MG63 (cell line): ENCODE measurements at regions not wholly inside any gene's neighbourhood (a gene's known extent, or its start where the extent isn't known, plus 50 kb on each side); places are given as distances from the start of the nearest gene placed in this dataset.

Experiments
- DNase-seq: peaks from one replicate; pipeline ENCODE4 v3.0.0-alpha.2; 2020
- H3K27me3 ChIP-seq: fragments of 250-450 bp; sonication (Bioruptor Pico); 2 replicates; pipeline ENCODE4 v1.5.1; 2020; ENCODE audit warnings: mild to moderate bottlenecking, moderate library complexity
- H3K36me3 ChIP-seq: fragments of 250-450 bp; sonication (Bioruptor Pico); 2 replicates; pipeline ENCODE4 v1.5.1; 2020; ENCODE audit warnings: mild to moderate bottlenecking, moderate library complexity
- H3K4me3 ChIP-seq: fragments of 250-450 bp; sonication (Bioruptor Pico); 2 replicates; pipeline ENCODE4 v1.5.1; 2020; ENCODE audit warnings: mild to moderate bottlenecking, moderate library complexity
- H3K9me3 ChIP-seq: fragments of 250-450 bp; sonication (Bioruptor Pico); 2 replicates; pipeline ENCODE4 v1.5.1; 2020; ENCODE audit warnings: mild to moderate bottlenecking, moderate library complexity

GRCh38 chr10:36119455-36119854 lies 477.4 kb upstream of the FZD8 start:
- H3K27me3 ChIP-seq = no peaks in the 10 kb centered on the region
- H3K4me3 ChIP-seq = no peak overlapping the region
- H3K9me3 ChIP-seq = no peaks in the 10 kb centered on the region
- no peaks in the 10 kb centered on the region for H3K36me3 ChIP-seq
- DNase-seq = no peak

GRCh38 chr10:36118314-36118713 lies 476.2 kb upstream of the FZD8 start:
- no peaks in the 10 kb centered on the region for H3K36me3 ChIP-seq
- no peaks in the 10 kb centered on the region for H3K27me3 ChIP-seq
- H3K9me3 ChIP-seq = no peaks in the 10 kb centered on the region
- no peak overlapping the region for H3K4me3 ChIP-seq
- no peak for DNase-seq

GRCh38 chr10:36117890-36118289 lies 475.8 kb upstream of the FZD8 start:
- Histone ChIP-seq H3K4me3 (no peak overlapping the region), H3K9me3 (no peaks in the 10 kb centered on the region), H3K27me3 (no peaks in the 10 kb centered on the region), H3K36me3 (no peaks in the 10 kb centered on the region)
- DNase-seq = no peak

- H3K27me3 ChIP-seq = no peaks in the 10 kb centered on the region
- H3K9me3 ChIP-seq = no peaks in the 10 kb centered on the region
- no peak for DNase-seq
- no peaks in the 10 kb centered on the region for H3K36me3 ChIP-seq
- no peak overlapping the region for H3K4me3 ChIP-seq
Observed at GRCh38 chr10:36117231-36117630, 475.1 kb upstream of the FZD8 start.

- H3K4me3 ChIP-seq = no peak overlapping the region
- no peaks in the 10 kb centered on the region for H3K36me3 ChIP-seq
- H3K9me3 ChIP-seq = no peaks in the 10 kb centered on the region
- H3K27me3 ChIP-seq = no peaks in the 10 kb centered on the region
- no peak for DNase-seq
Observed at GRCh38 chr10:36116731-36117130, 474.6 kb upstream of the FZD8 start.

- DNase-seq = no peak
Observed at GRCh38 chr10:36116040-36116439, 473.9 kb upstream of the FZD8 start.

GRCh38 chr10:36115364-36115763 lies 473.3 kb upstream of the FZD8 start:
- Histone ChIP-seq H3K27me3 (no peaks in the 10 kb centered on the region), H3K4me3 (no peak overlapping the region)
- no peak for DNase-seq

More at GRCh38 chr10:36116040-36116439, 473.9 kb upstream of the FZD8 start:
- Histone ChIP-seq H3K36me3 (no peaks in the 10 kb centered on the region), H3K4me3 (no peak overlapping the region), H3K9me3 (no peaks in the 10 kb centered on the region), H3K27me3 (no peaks in the 10 kb centered on the region)

GRCh38 chr10:36114913-36115312 lies 472.8 kb upstream of the FZD8 start:
- no peak for DNase-seq
- H3K4me3 ChIP-seq = no peak overlapping the region
- no peaks in the 10 kb centered on the region for H3K27me3 ChIP-seq
- H3K9me3 ChIP-seq = no peaks in the 10 kb centered on the region
- H3K36me3 ChIP-seq = no peaks in the 10 kb centered on the region

More at GRCh38 chr10:36115364-36115763, 473.3 kb upstream of the FZD8 start:
- Histone ChIP-seq H3K9me3 (no peaks in the 10 kb centered on the region), H3K36me3 (no peaks in the 10 kb centered on the region)

- no peaks in the 10 kb centered on the region for H3K9me3 ChIP-seq
- no peak overlapping the region for H3K4me3 ChIP-seq
- no peaks in the 10 kb centered on the region for H3K27me3 ChIP-seq
- DNase-seq = no peak
- H3K36me3 ChIP-seq = no peaks in the 10 kb centered on the region
Observed at GRCh38 chr10:36114141-36114540, 472.0 kb upstream of the FZD8 start.

GRCh38 chr10:36111676-36112075 lies 469.6 kb upstream of the FZD8 start:
- Histone ChIP-seq H3K27me3 (no peaks in the 10 kb centered on the region), H3K36me3 (no peaks in the 10 kb centered on the region), H3K4me3 (no peak overlapping the region), H3K9me3 (no peaks in the 10 kb centered on the region)
- DNase-seq = no peak

GRCh38 chr10:36110097-36110496 lies 468.0 kb upstream of the FZD8 start:
- no peaks in the 10 kb centered on the region for H3K27me3 ChIP-seq

GRCh38 chr10:36109399-36110023 lies 467.4 kb upstream of the FZD8 start:
- H3K36me3 ChIP-seq = no peaks in the 10 kb centered on the region
- H3K9me3 ChIP-seq = no peaks in the 10 kb centered on the region
- no peak for DNase-seq
- H3K27me3 ChIP-seq = no peaks in the 10 kb centered on the region
- no peak overlapping the region for H3K4me3 ChIP-seq

More at GRCh38 chr10:36110097-36110496, 468.0 kb upstream of the FZD8 start:
- Histone ChIP-seq H3K36me3 (no peaks in the 10 kb centered on the region), H3K9me3 (no peaks in the 10 kb centered on the region), H3K4me3 (no peak overlapping the region)
- no peak for DNase-seq

GRCh38 chr10:36097696-36098095 lies 455.6 kb upstream of the FZD8 start:
- H3K36me3 ChIP-seq = no peaks in the 10 kb centered on the region
- no peak overlapping the region for H3K4me3 ChIP-seq
- H3K27me3 ChIP-seq = no peaks in the 10 kb centered on the region; the same call in 1 of the 2 replicates
- no peak for DNase-seq
- no peaks in the 10 kb centered on the region for H3K9me3 ChIP-seq

GRCh38 chr10:36096576-36096975 lies 454.5 kb upstream of the FZD8 start:
- DNase-seq = no peak
- H3K27me3 ChIP-seq = no peaks in the 10 kb centered on the region; the same call in 1 of the 2 replicates
- H3K36me3 ChIP-seq = no peaks in the 10 kb centered on the region
- no peaks in the 10 kb centered on the region for H3K9me3 ChIP-seq
- H3K4me3 ChIP-seq = no peak overlapping the region

GRCh38 chr10:36094096-36094495 lies 452.0 kb upstream of the FZD8 start:
- Histone ChIP-seq H3K4me3 (no peak overlapping the region), H3K27me3 (no peaks in the 10 kb centered on the region), H3K9me3 (no peaks in the 10 kb centered on the region), H3K36me3 (no peaks in the 10 kb centered on the region)
- DNase-seq = no peak

GRCh38 chr10:36092116-36092515 lies 450.0 kb upstream of the FZD8 start:
- H3K36me3 ChIP-seq = no peaks in the 10 kb centered on the region
- no peaks in the 10 kb centered on the region for H3K27me3 ChIP-seq
- DNase-seq = no peak
- H3K9me3 ChIP-seq = no peaks in the 10 kb centered on the region
- H3K4me3 ChIP-seq = no peak overlapping the region

GRCh38 chr10:36091007-36091406 lies 448.9 kb upstream of the FZD8 start:
- no peak overlapping the region for H3K4me3 ChIP-seq
- H3K36me3 ChIP-seq = no peaks in the 10 kb centered on the region
- no peak for DNase-seq
- H3K27me3 ChIP-seq = no peaks in the 10 kb centered on the region
- no peaks in the 10 kb centered on the region for H3K9me3 ChIP-seq

GRCh38 chr10:36089790-36090440 lies 447.8 kb upstream of the FZD8 start:
- H3K9me3 ChIP-seq = no peaks in the 10 kb centered on the region
- no peak for DNase-seq
- no peak overlapping the region for H3K4me3 ChIP-seq
- H3K27me3 ChIP-seq = no peaks in the 10 kb centered on the region
- no peaks in the 10 kb centered on the region for H3K36me3 ChIP-seq
